NCI-H1436 (cell line): ENCODE measurements at regions not wholly inside any gene's neighbourhood (a gene's known extent, or its start where the extent isn't known, plus 50 kb on each side); places are given as distances from the start of the nearest gene placed in this dataset.
"Not testable (repeated sequence)": the region's sequence is repeated elsewhere in the genome, so short reads cannot be mapped to it uniquely, and the experiment has no call there.

Experiments
- DNase-seq: peaks from one replicate; lab custom pipeline; 2025; lab: John Stamatoyannopoulos, UW

- DNase-seq: no peak
These were observed 275.1 kb upstream of the NRP1 start for GRCh38 chr10:33609546-33609945.

GRCh38 chr10:33602278-33602677, 267.8 kb upstream of the NRP1 start:
- no peak for DNase-seq

GRCh38 chr10:33600381-33600780, 265.9 kb upstream of the NRP1 start:
- DNase-seq: no peak

GRCh38 chr10:33596422-33596821, 262.0 kb upstream of the NRP1 start:
- DNase-seq: no peak

GRCh38 chr10:33594475-33594874, 260.0 kb upstream of the NRP1 start:
- no peak for DNase-seq

- DNase-seq: no peak
These were observed 254.6 kb upstream of the NRP1 start for GRCh38 chr10:33588974-33589600.

GRCh38 chr10:33584596-33584995, 250.1 kb upstream of the NRP1 start:
- not testable (repeated sequence) for DNase-seq

- DNase-seq: no peak
These were observed 245.5 kb upstream of the NRP1 start for GRCh38 chr10:33579996-33580395.

GRCh38 chr10:33573606-33574005, 239.1 kb upstream of the NRP1 start:
- DNase-seq: no peak

GRCh38 chr10:33571616-33572015, 237.1 kb upstream of the NRP1 start:
- DNase-seq: no peak

- no peak for DNase-seq
These were observed 236.0 kb upstream of the NRP1 start for GRCh38 chr10:33570495-33570894.

GRCh38 chr10:33569702-33570101, 235.2 kb upstream of the NRP1 start:
- DNase-seq: no peak

- DNase-seq: no peak
These were observed 232.0 kb upstream of the NRP1 start for GRCh38 chr10:33566426-33566825.

- no peak for DNase-seq
These were observed 231.5 kb upstream of the NRP1 start for GRCh38 chr10:33566001-33566400.

GRCh38 chr10:33565231-33565630, 230.8 kb upstream of the NRP1 start:
- no peak for DNase-seq

GRCh38 chr10:33559105-33559504, 224.6 kb upstream of the NRP1 start:
- no peak for DNase-seq

- DNase-seq: no peak
These were observed 222.8 kb upstream of the NRP1 start for GRCh38 chr10:33557313-33557712.

- no peak for DNase-seq
These were observed 222.2 kb upstream of the NRP1 start for GRCh38 chr10:33556620-33557019.

- no peak for DNase-seq
These were observed 221.6 kb upstream of the NRP1 start for GRCh38 chr10:33556103-33556502.

- DNase-seq: no peak
These were observed 219.5 kb upstream of the NRP1 start for GRCh38 chr10:33553748-33554571.

GRCh38 chr10:33552290-33552689, 217.8 kb upstream of the NRP1 start:
- DNase-seq: no peak

- DNase-seq: no peak
These were observed 216.3 kb upstream of the NRP1 start for GRCh38 chr10:33550811-33551210.

- no peak for DNase-seq
These were observed 213.5 kb upstream of the NRP1 start for GRCh38 chr10:33547976-33548375.

GRCh38 chr10:33546031-33546430, 211.6 kb upstream of the NRP1 start:
- DNase-seq: no peak
